DND-41 (cell line): ENCODE measurements at regions not wholly inside any gene's neighbourhood (a gene's known extent, or its start where the extent isn't known, plus 50 kb on each side); places are given as distances from the start of the nearest gene placed in this dataset.

Experiments used
- ATAC-seq: fragments of 200-7000 bp; cut with Tn5 transposase; 3 replicates; pipeline ENCODE4 v1.9.1; 2021; ENCODE audit warnings: low read depth; ENCODE audit not compliant: insufficient read depth
- DNase-seq: peaks from one replicate; pipeline ENCODE4 v3.0.0-alpha.2; 2020
- H2AFZ ChIP-seq: 2 replicates; pipeline ENCODE4 v1.6.0; 2012; ENCODE audit warnings: low read depth, low read length
- H3K27ac ChIP-seq: 2 replicates; pipeline ENCODE4 v1.5.1; 2012; ENCODE audit warnings: low read length, inconsistent platforms
- H3K27me3 ChIP-seq: fragments of 200-600 bp; sonication (generic); 2 replicates; pipeline ENCODE4 v1.6.0; 2012; ENCODE audit warnings: low read length, mild to moderate bottlenecking, inconsistent platforms; ENCODE audit not compliant: insufficient read depth, poor library complexity
- H3K36me3 ChIP-seq: 2 replicates; pipeline ENCODE4 v1.5.1; 2012; ENCODE audit warnings: low read length, inconsistent platforms; ENCODE audit not compliant: insufficient read depth
- H3K4me1 ChIP-seq: 2 replicates; pipeline ENCODE4 v1.5.1; 2012; ENCODE audit warnings: mild to moderate bottlenecking, low read length; ENCODE audit not compliant: insufficient read depth
- H3K4me2 ChIP-seq: 2 replicates; pipeline ENCODE4 v1.6.0; 2012; ENCODE audit warnings: mild to moderate bottlenecking, moderate library complexity, low read length, inconsistent platforms; ENCODE audit not compliant: insufficient read depth
- H3K4me3 ChIP-seq, 2 experiments: fragments of 200-600 bp in 1 of 2; shearing (Covaris generic) in 1 of 2; 2 replicates each; pipeline ENCODE4 v1.5.1; 2012 to 2016; ENCODE audit warnings: inconsistent platforms in 2 of 2, low read length in 2 of 2, mild to moderate bottlenecking in 2 of 2, low read depth in 1 of 2, moderate library complexity in 1 of 2
- H3K79me2 ChIP-seq: 2 replicates; pipeline ENCODE4 v1.6.0; 2012; ENCODE audit warnings: low read length, inconsistent platforms; ENCODE audit not compliant: insufficient read depth
- H3K9ac ChIP-seq: 2 replicates; pipeline ENCODE4 v1.6.0; 2012; ENCODE audit warnings: low read depth, mild to moderate bottlenecking, inconsistent platforms, low read length, moderate library complexity
- H3K9me3 ChIP-seq: 2 replicates; pipeline ENCODE4 v1.5.1; 2012; ENCODE audit warnings: low read length, moderate library complexity, mild to moderate bottlenecking, inconsistent platforms; ENCODE audit not compliant: insufficient read depth, severe bottlenecking
- H4K20me1 ChIP-seq: 2 replicates; pipeline ENCODE4 v1.6.0; 2012; ENCODE audit warnings: low read length; ENCODE audit not compliant: insufficient read depth
- CTCF ChIP-seq: IDR thresholded peaks from 2 replicates; pipeline ENCODE4 v1.5.1; 2012; ENCODE audit warnings: borderline replicate concordance, low read length, moderate library complexity, mild to moderate bottlenecking; ENCODE audit not compliant: poor library complexity, severe bottlenecking; ENCODE audit errors: extremely low read depth
- EZH2 ChIP-seq: IDR thresholded peaks from 3 replicates; pipeline ENCODE4 v1.6.1; 2012; ENCODE audit warnings: borderline replicate concordance, low read depth, mild to moderate bottlenecking, moderate library complexity, low read length, inconsistent platforms; ENCODE audit not compliant: severe bottlenecking

- Histone ChIP-seq H3K79me2 (no peaks in the 10 kb centered on the region), H3K27me3 (no peaks in the 10 kb centered on the region), H3K4me3 (no peak overlapping the region), H3K9ac (no peak overlapping the region), H3K4me2 (no peak overlapping the region), H3K4me1 (no peaks in the 10 kb centered on the region), H2AFZ (peak overlapping the region; percentile 27; the same call in 1 of the 2 replicates), H3K27ac (no peak overlapping the region), H4K20me1 (no peaks in the 10 kb centered on the region), H3K9me3 (no peaks in the 10 kb centered on the region), H3K36me3 (no peaks in the 10 kb centered on the region)
- TF ChIP-seq EZH2 = no peak
- TF ChIP-seq CTCF = no peak
- DNase-seq (no peak), ATAC-seq (no peak)
Measured at GRCh38 chr21:22250355-22250754, 1252.1 kb downstream of the NCAM2 start.

GRCh38 chr21:22253761-22254160 is 1255.6 kb downstream of the NCAM2 start:
- Histone ChIP-seq H3K4me3 (no peak overlapping the region), H3K27me3 (no peaks in the 10 kb centered on the region), H3K4me1 (no peaks in the 10 kb centered on the region), H3K9me3 (no peaks in the 10 kb centered on the region), H2AFZ (no peak overlapping the region; the same call in 1 of the 2 replicates), H4K20me1 (no peaks in the 10 kb centered on the region), H3K79me2 (no peaks in the 10 kb centered on the region), H3K4me2 (no peak overlapping the region), H3K36me3 (no peaks in the 10 kb centered on the region), H3K9ac (no peak overlapping the region), H3K27ac (no peak overlapping the region)
- ATAC-seq (no peak), DNase-seq (no peak)
- TF ChIP-seq CTCF (no peak), EZH2 (no peak)

- no peak for DNase-seq
- H3K9me3 ChIP-seq = no peaks in the 10 kb centered on the region
- H2AFZ ChIP-seq = no peak overlapping the region
- no peaks in the 10 kb centered on the region for H3K36me3 ChIP-seq
- peaks cover 8% of the 10 kb centered on the region for H3K4me1 ChIP-seq
- H3K79me2 ChIP-seq = no peaks in the 10 kb centered on the region
- no peak overlapping the region for H3K27ac ChIP-seq
- H3K4me3 ChIP-seq = no peak overlapping the region
- TF ChIP-seq EZH2 (no peak), CTCF (no peak)
- no peak for ATAC-seq
- no peaks in the 10 kb centered on the region for H4K20me1 ChIP-seq
- no peak overlapping the region for H3K9ac ChIP-seq
- H3K27me3 ChIP-seq = no peaks in the 10 kb centered on the region
- no peak overlapping the region for H3K4me2 ChIP-seq
Measured at GRCh38 chr21:22258821-22259220, 1260.6 kb downstream of the NCAM2 start.

- Histone ChIP-seq H4K20me1 (no peaks in the 10 kb centered on the region), H2AFZ (no peak overlapping the region), H3K79me2 (no peaks in the 10 kb centered on the region), H3K27ac (no peak overlapping the region), H3K4me2 (no peak overlapping the region), H3K4me3 (no peak overlapping the region), H3K27me3 (no peaks in the 10 kb centered on the region), H3K9ac (no peak overlapping the region), H3K4me1 (peaks cover 16% of the 10 kb centered on the region), H3K9me3 (no peaks in the 10 kb centered on the region), H3K36me3 (no peaks in the 10 kb centered on the region)
- TF ChIP-seq EZH2 (no peak), CTCF (no peak)
- DNase-seq (no peak), ATAC-seq (no peak)
Measured at GRCh38 chr21:22260274-22260673, 1262.1 kb downstream of the NCAM2 start.
